ENCODE measurements at regions not wholly inside any gene's neighbourhood (a gene's known extent, or its start where the extent isn't known, plus 50 kb on each side); places are given as distances from the start of the nearest gene placed in this dataset.

GRCh38 chr1:170407138-170407537 is 124.8 kb upstream of the GORAB start:
- H3K27me3 ChIP-seq = no peaks in the 10 kb centered on the region
- intact Hi-C loops (cut with DNase I; ENCODE audit: low total_unique reads) = no loop called here
- TF ChIP-seq POLR2A (IDR thresholded peaks at IDR 0.05) = no peak
- no peak for TF ChIP-seq CTCF (IDR thresholded peaks at IDR 0.05)
- no peak overlapping the region for H3K4me3 ChIP-seq
- peaks cover 0 to 3% of the 10 kb centered on the region in 2 donors for H3K4me1 ChIP-seq
- H3K9me3 ChIP-seq = no peaks in the 10 kb centered on the region
- H3K36me3 ChIP-seq = no peaks in the 10 kb centered on the region
- no peak overlapping the region for H3K27ac ChIP-seq
- DNase-seq = no peak

GRCh38 chr1:170407581-170407980 is 124.4 kb upstream of the GORAB start:
- H3K4me3 ChIP-seq = no peak overlapping the region
- no peak overlapping the region for H3K27ac ChIP-seq
- no peaks in the 10 kb centered on the region for H3K9me3 ChIP-seq
- TF ChIP-seq CTCF (IDR thresholded peaks at IDR 0.05) (no peak), POLR2A (IDR thresholded peaks at IDR 0.05) (no peak)
- peaks cover 0 to 3% of the 10 kb centered on the region in 2 donors for H3K4me1 ChIP-seq
- intact Hi-C loops (cut with DNase I; ENCODE audit: low total_unique reads) = no loop called here
- H3K27me3 ChIP-seq = no peaks in the 10 kb centered on the region
- H3K36me3 ChIP-seq = no peaks in the 10 kb centered on the region
- no peak for DNase-seq

GRCh38 chr1:170410401-170411166 is 121.4 kb upstream of the GORAB start:
- DNase-seq = peak in 1 of 2 donors; percentile 23
- H3K4me3 ChIP-seq = no peak overlapping the region
- H3K9me3 ChIP-seq = no peaks in the 10 kb centered on the region
- peaks cover 0 to 3% of the 10 kb centered on the region in 2 donors for H3K4me1 ChIP-seq
- no peaks in the 10 kb centered on the region for H3K27me3 ChIP-seq
- no peaks in the 10 kb centered on the region for H3K36me3 ChIP-seq
- TF ChIP-seq POLR2A (IDR thresholded peaks at IDR 0.05) (no peak), CTCF (IDR thresholded peaks at IDR 0.05) (no peak)
- H3K27ac ChIP-seq = peak overlapping the region; percentile 68 to 75
- intact Hi-C loops (cut with DNase I; ENCODE audit: low total_unique reads) = no loop called here

- TF ChIP-seq POLR2A (IDR thresholded peaks at IDR 0.05) = no peak
- TF ChIP-seq CTCF (IDR thresholded peaks at IDR 0.05) = no peak
- Histone ChIP-seq H3K4me1 (peaks cover 0 to 3% of the 10 kb centered on the region in 2 donors), H3K27ac (peak overlapping the region; percentile 62 to 79), H3K4me3 (no peak overlapping the region), H3K36me3 (no peaks in the 10 kb centered on the region), H3K27me3 (no peaks in the 10 kb centered on the region), H3K9me3 (no peaks in the 10 kb centered on the region)
- intact Hi-C loops (cut with DNase I; ENCODE audit: low total_unique reads) = no loop called here
- peak; percentile 28 to 30 for DNase-seq
These were observed 116.8 kb upstream of the GORAB start for GRCh38 chr1:170414989-170415709.

- no peak for TF ChIP-seq POLR2A (IDR thresholded peaks at IDR 0.05)
- TF ChIP-seq CTCF (IDR thresholded peaks at IDR 0.05) = no peak
- Histone ChIP-seq H3K4me1 (peaks cover 0 to 3% of the 10 kb centered on the region in 2 donors), H3K27ac (peak overlapping the region; percentile 62 to 79), H3K4me3 (no peak overlapping the region), H3K27me3 (no peaks in the 10 kb centered on the region), H3K36me3 (no peaks in the 10 kb centered on the region), H3K9me3 (no peaks in the 10 kb centered on the region)
- intact Hi-C loops (cut with DNase I; ENCODE audit: low total_unique reads) = no loop called here
- no peak for DNase-seq
These were observed 116.1 kb upstream of the GORAB start for GRCh38 chr1:170415710-170416372.
